HG02623 (cell line): ENCODE measurements at regions not wholly inside any gene's neighbourhood (a gene's known extent, or its start where the extent isn't known, plus 50 kb on each side); places are given as distances from the start of the nearest gene placed in this dataset.
"Not testable (repeated sequence)": the region's sequence is repeated elsewhere in the genome, so short reads cannot be mapped to it uniquely, and the experiment has no call there.

Experiments
- ATAC-seq: cut with Tn5 transposase; IDR thresholded peaks from one replicate; pipeline ENCODE4 v1.9.1; 2021; ENCODE audit warnings: moderate library complexity; ENCODE audit not compliant: unreplicated experiment

DNA sequence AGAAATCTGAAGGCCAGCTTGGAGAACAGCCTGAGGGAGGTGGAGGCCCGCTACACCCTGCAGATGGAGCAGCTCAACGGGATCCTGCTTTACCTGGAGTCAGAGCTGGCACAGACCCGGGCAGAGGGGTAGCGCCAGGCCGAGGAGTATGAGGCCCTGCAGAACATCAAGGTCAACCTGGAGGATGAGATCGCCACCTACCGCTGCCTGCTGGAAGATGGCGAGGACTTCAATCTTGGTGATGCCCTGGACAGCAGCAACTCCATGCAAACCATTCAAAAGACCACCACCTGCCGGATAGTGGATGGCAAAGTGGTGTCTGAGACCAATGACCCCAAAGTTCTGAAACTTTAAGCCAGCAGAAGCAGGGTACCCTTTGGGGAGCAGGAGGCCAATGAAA, 318.4 kb downstream of the ZFHX3 start:
- ATAC-seq = not testable (repeated sequence)

DNA sequence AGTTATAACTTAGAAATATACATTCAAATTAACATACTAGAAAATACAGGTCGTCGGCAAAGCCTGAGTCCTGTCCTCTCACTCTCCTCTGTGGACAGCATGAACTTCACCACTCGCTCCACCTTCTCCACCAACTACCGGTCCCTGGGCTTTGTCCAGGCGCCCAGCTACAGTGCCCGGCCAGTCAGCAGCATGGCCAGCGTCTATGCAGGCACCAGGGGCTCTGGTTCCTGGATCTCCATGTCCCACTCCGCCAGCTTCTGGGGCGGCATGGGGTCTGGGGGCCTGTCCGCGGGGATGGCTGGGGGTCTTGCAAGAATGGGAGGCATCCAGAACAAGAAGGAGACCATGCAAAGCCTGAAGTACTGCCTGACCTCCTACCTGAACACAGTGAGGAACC, 319.4 kb downstream of the ZFHX3 start:
- ATAC-seq = no peak

DNA sequence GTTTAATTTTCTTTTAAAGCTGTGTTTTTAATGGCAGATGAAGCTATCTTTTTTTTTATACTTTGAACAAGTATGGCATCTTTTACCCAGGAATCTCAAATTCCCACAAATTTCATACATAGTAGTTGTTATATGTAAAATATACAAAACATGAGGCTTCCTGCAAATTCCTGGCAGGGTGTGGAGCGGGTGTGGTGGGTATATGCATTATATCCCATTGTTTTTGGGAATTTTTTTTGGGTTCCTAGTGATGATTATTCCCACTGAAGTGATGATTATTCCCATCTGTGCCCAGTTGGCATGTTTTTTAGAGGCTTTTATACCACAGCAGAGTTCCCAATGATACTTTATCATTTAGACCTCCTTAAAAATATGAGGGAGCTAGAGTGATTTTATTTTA, 320.4 kb downstream of the ZFHX3 start:
- no peak for ATAC-seq

DNA sequence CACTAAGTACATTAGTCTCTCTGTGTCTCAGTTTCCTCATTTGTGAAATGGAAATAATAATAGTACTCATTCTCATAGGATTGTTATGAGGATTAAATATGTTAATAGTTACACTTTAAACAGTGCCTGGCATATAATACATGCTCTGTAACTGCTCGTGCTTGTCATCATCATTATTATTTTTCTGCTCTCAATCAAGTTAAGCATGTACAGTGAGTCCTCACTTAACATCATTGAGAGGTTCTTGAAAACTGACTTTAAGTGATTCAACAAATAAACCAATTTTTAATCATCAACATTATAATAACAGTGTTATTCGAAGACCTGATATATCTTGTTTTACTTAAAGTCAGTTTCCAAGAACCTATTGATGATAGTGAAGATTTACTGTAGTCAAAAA, 322.3 kb downstream of the ZFHX3 start:
- ATAC-seq = no peak

DNA sequence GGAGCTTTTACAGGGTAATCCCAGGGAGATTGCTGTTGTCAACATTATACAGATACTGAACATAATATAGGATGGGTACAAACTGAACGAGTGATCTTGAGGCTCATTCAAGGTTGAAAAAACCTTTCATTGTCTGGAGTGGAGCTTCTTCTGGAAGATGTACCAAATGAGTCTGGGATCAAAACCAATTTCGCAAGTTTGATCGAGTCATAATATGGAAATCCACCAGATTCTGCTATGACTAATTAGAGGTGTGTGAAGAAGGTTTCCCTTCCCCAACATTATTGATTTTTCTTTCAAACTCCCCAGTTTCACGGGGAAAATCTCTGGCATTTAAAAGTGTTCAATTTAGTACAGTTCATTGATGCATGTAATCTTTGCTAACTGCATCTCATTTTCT, 324.1 kb downstream of the ZFHX3 start:
- no peak for ATAC-seq

DNA sequence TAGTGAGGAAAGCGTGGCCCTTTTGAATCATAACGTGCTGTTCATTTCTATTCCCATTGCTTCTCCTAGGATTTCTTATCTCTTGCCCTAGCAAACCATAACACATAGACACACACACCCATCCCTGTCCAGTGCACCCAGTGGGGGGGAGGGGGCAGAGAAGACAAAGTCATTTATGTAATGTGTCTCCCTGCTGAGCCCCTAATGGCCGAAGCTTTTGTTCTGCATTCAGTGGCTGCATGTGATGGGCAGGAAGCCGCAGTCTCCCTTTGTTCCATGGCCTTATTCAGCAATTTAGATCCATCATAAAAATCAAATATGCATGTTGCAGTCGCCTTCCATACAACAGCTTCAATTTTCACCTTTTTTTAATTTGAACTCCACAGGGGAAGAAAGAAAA, 325.4 kb downstream of the ZFHX3 start:
- no peak for ATAC-seq

DNA sequence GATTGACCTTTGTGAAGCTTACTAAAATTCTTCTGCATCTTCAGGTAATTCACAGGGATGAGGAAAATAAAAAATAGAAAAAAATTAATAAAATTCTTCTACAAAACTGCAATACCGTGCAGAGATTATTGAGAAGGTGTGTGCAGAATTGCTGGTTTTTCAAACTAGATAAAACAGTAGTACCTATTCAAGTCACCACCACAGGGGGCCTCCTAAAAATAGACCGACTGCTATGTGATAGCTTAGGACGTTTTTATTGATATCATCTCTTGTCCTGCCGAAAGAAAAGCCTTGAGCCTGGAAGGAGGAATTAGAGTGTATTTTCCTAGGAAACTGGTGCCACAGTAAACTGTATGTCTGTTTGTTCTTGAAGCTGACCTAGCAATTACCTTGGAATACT, 325.9 kb downstream of the ZFHX3 start:
- ATAC-seq = no peak

DNA sequence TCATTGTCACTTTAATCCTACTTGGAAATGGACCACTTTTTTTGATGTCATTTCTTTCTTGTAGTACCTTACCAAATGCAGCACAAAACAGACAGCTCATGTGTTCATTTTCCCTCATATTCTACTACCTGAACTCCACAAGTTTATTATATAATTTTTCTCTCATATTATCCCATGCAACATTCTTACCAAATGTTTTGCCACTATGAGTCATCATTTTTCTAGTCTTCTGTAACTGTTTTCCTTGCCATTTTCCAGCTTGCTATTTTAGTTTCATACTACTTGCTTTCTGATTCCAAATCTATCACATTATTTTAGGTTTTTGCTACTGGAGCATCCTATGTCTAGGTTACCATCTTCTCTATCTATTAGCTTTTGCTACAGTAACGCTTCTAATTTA, 332.7 kb downstream of the ZFHX3 start:
- no peak for ATAC-seq

DNA sequence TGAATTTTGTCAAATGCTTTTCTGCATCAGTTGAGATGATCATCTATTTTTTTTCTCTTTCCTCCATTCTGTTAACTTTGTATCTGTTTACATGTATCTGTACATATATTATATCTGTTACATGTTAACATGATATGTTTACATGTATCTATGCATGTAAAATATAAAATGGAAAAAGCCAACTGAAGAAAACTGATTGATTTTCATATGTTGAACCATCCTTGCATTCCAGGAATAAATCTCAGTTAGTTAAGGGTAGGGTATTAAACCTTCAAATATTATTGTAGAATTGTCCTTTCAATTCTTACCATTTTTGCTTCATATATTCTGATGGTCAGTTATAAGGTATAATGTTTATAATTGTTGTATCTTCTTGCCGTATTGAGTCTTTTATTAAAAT, 336.1 kb downstream of the ZFHX3 start:
- no peak for ATAC-seq

DNA sequence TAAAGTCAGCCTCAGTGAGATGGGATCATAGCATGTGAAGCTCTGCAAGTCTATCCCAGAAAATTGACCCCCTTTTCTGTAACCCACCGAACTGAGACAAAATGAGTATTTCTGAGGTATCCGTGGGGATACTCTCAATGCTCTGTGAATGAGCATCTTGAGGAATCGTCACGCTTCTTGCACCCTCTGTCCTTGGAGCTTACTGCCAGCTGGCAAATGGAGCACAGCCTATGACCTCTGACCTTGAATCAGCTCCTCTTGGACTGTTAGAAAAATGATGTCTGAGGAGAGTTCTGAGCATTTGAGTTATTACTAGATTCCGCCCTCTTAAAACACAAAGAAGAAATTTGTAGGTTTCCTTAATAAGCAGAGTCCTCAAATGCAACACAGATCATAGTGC, 342.1 kb downstream of the ZFHX3 start:
- no peak for ATAC-seq

DNA sequence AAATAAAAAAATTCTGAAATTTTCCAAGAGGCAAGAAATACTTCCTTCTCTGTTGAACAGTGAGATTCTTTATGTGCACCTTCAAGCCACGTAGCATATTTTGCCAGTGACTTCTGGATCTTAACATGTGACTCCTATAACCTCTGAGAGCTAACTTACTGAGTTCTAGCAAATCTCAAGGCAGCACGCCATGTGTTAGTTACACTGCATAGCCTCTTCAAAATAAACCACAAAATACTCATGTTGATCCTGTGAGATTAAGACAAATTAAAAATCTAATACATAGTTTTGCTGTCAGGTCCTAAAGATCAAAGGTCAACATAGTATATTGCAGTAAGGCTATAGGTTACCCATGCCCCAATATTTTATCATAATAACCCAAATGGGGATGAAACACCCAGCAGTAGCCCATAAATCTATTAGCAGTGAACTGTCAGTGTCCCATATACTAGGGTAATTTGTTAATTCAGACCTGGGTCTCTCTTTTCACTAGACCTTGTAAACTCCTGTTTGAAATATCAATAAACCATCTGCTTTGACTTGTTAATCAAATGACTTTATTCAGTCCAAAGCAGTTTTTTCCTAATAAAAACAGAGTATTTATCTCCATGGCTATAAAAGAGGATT, 343.1 kb downstream of the ZFHX3 start:
- ATAC-seq = no peak

DNA sequence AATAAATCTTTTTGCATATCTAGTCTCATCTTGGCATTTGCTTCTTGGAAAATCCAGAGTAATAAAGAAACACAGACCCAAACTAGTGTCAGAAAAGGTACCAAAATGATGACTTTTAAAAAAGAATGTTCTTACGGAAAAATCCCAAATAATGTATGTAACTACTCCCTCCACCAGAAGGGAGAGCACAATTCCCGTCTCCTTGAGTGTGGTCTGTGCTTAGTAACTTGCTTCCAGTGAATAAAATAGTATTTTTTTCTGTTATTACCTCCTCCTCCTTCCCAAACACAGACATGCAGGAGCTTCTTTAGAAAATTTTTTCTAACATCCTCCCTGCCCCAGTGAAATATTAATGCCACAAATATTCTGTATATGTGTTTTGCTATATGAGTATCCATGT, 358.1 kb downstream of the ZFHX3 start:
- no peak for ATAC-seq

DNA sequence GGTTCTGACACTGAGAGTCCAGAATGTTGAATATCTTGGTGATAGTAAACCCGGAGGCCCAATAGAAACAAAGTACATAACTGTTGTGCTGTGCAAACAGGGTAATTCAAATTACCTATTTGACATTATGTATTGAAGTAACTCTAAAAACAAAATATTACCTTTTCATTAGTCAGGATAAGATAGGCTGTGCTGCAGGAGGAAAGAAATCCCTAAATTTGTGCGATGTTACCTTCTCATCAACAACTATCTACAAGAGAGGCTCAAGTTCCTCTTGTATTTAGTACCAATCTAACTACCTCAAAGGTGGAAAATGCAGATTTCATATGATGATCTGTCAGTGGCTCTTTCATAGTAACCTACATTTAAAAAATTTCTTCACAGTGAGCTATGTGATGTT, 367.2 kb downstream of the ZFHX3 start:
- no peak for ATAC-seq

DNA sequence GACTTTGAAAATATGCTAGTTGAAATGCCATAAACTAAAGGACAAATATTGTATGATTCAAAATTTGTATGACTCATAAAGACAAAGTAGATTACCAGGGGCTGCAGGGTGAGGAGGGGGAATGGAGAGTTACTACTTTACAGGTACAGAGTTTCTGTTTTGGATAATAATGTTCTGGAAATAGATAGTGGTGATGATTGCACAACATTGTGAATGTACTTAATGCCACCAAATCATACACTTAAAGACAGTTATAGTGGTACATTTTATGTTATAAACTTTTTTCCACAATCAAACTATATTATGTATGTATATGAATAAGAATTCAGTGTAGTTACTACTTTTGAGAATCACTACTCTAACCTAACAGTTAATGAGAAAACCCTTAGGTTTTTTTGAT, 368.1 kb downstream of the ZFHX3 start:
- ATAC-seq = no peak

DNA sequence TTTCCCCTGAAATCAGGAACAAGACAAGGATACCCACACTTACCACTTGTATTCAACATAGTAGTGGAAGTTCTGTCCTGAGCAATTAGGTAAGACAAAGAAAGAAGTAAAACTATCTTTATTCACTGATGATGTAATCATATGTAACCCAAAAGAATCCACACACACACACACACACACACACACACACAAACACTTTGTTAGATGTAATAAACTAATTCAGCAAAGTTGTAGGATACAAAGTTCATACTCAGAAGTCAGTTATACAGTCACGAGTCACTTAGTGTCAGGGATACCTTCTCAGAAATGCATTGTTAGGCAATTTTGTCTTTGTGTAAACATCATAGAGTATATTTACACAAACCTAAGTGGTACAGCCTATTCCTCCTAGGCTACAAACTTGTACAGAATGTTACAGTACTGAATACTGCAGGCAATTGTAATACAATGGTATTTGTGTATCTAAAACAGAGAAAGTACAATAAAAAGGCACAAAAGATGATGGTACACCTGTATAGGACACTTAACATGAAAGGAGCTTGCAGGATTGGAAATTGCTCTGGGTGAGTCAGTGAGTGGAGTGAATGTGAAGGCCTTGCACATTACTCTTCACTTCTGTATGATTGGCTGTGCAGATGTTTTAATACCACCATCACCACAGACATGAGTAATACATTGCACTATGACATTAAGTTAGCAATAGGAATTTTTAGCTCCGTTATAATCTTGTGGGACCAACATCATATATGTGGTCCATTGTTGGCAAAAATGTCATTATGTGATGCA, 370.1 kb downstream of the ZFHX3 start:
- no peak for ATAC-seq

DNA sequence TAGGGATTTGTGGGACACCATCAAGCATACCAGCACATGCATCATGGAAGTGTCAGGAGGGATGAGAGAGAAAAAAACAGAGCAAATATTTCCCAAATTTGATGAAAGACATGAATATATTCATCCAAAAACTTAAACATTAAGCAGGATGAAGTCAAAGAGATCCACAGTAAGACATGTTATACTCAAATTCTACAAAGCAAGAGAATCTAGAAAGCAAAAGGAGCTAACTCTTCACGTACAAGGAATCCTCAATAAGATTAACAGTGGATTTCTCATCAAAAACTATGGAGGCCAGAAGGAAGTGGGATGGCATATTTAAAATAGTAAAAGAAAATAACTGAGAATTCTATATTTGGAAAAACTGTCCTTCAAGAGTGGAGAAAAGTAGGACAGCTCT, 374.8 kb downstream of the ZFHX3 start:
- no peak for ATAC-seq

DNA sequence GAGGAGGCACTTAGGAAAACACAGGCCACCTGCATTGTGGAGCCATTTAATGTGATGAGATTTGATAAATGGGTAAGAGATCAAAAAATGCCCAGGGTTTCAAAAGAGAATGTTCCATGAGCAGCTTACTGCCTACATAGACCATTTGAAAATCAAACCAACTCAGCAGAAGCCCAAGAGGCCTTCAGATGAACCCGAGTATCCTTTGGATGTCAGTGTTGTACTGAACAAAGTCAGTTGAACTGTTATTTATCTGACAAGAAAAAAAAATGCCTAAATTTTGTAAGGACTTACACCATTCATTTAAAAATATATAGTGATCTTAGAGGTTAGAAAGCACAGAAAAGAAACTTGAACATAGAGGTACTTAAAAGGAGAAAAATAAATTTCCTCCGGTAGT, 381.7 kb downstream of the ZFHX3 start:
- no peak for ATAC-seq

DNA sequence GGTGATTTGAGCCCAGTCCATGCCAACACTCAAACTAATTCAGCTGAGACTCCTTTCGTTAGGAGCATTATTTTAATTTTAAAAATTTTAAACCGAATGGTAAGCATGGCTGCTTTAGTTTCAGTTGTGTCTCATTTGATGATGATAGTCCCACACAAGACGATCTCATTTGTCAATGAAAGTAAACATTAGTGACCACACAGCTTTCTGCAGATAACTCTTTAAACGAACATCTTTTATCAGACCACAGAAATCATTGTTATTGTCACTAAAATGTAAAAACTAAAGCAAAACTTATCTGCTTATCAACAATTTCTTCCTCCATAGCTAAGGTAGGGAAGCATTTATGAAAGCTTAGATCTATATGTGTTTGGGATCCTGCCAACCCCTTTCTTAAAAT, 382.2 kb downstream of the ZFHX3 start:
- no peak for ATAC-seq

DNA sequence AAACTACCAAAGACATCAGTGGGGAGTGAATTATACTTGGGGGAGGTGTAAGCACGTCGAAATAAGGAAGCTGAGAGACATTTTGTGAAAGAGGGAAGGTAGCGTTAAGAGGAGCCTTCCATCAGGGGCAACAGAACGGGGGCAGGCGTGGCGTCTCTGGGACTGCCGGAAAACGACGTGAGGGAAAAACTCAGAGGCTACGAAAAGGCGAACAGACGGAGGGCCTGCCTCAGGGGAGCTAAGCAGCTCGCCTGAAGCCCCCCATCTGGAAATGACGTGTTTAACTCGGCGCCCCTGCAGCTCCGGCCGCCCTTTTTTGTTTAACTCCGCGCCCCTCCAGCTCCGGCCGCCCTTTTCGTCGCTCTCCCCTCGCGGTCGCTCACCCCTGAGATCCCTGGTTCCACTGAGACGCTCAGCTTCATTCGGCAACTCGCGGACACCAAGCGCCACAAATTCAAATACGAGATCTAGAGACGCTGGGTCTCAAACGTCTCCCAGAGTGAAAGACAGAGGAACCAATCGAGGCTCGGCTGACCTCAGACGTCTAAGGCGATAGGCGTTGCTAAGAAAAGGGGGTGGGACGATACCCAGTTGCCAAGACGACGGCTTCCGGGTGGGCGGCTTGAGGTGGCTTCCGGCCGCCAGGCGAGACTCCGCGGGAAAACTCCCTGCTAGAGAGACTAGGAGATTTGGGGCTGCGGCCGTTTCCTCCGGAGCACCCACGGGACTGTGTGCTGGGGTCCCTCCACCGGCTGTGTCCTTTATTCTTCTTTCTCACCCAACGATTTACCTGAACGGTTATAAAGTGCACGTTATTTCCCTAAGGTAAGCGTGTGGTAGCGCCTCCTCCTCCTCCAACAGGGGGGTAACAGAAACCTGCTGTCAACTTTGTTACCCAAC, 383.2 kb downstream of the ZFHX3 start:
- peak; percentile 100 for ATAC-seq

DNA sequence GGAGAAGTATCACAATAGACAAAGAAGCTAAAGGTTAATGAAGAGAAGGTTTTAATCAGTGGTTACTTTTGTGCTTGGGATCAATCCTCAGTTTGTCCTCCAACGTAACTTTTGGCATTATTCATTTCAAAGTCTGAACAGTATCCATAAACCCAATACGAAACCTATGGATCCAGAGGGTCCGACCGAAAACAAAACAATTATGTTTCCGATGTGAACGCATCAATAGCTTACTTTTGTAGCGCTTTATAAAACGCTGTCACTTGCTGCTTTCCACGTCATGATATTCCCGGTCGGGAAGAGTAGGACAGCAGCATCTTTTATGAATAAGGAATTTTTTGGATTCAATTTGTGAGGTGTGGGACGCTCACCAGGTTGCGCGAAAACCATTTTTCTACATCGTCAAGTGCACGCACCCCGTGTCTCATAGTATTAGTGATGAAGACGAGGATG, 383.8 kb downstream of the ZFHX3 start:
- no peak for ATAC-seq

DNA sequence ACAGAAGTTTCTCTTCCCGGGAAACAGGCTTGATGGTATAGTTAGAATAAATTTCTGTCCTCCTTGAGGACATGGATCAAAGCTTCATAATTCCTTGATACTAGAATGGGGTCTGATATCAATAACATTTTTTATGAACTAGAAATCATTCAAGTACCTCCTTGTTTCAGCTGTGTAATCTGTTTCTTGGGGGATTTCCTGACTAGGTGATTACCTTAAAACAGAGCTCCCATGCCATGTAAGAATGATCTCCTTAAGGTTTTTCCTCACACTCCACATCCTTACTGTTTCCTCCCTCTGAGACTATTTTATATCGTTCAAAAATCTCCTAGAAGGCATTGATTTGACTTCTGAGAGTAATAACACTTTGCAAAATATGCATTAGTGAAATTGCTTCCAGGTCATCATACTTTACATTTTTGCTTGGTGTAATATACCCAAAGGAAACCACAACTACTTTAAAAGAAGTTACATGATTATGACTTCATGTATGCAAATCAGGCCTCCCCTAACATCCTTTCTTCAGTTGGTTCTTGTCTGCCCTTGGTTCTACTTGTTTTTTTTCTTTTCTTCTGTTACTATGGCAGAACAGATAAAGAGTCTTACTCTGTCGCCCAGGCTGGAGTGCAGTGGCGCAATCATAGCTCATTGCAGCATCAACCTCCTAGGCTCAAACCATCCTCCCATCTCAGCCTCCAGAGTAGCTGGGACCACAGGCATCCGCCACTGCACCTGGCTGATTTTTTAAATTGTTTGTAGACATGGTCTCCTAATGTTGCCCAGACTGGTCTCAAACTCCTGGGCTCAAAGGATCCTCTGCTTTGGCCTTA, 388.8 kb downstream of the ZFHX3 start:
- ATAC-seq = no peak
